ENCODE measurements at regions not wholly inside any gene's neighbourhood (a gene's known extent, or its start where the extent isn't known, plus 50 kb on each side); places are given as distances from the start of the nearest gene placed in this dataset.

- no peaks in the 10 kb centered on the region for H3K9me3 ChIP-seq (ENCODE audit: control insufficient read depth, low read length, poor library complexity, severe bottlenecking)
- no peaks in the 10 kb centered on the region for H3K27me3 Mint-ChIP-seq
- no peak overlapping the region for H3K4me3 Mint-ChIP-seq
- ATAC-seq = no peak
- no peaks in the 10 kb centered on the region for H3K36me3 Mint-ChIP-seq (ENCODE audit: low read depth)
- H3K4me1 Mint-ChIP-seq = no peaks in the 10 kb centered on the region
- DNase-seq = no peak
- no peak overlapping the region for H3K27ac Mint-ChIP-seq
Measured at GRCh38 chr10:44703241-44704155, 207.6 kb upstream of the TMEM72 start.

GRCh38 chr10:44704616-44705015 is 206.5 kb upstream of the TMEM72 start:
- H3K4me1 Mint-ChIP-seq = no peaks in the 10 kb centered on the region

GRCh38 chr10:44706745-44707144 is 204.4 kb upstream of the TMEM72 start:
- Mint-ChIP-seq H3K27ac (no peak overlapping the region), H3K27me3 (no peaks in the 10 kb centered on the region), H3K4me3 (no peak overlapping the region), H3K4me1 (no peaks in the 10 kb centered on the region), H3K36me3 (ENCODE audit: low read depth) (no peaks in the 10 kb centered on the region)
- DNase-seq (no peak), ATAC-seq (no peak)
- H3K9me3 ChIP-seq (ENCODE audit: control insufficient read depth, low read length, poor library complexity, severe bottlenecking) = no peaks in the 10 kb centered on the region

More at GRCh38 chr10:44704616-44705015, 206.5 kb upstream of the TMEM72 start:
- no peaks in the 10 kb centered on the region for H3K9me3 ChIP-seq (ENCODE audit: control insufficient read depth, low read length, poor library complexity, severe bottlenecking)
- H3K27ac Mint-ChIP-seq = no peak overlapping the region
- DNase-seq = no peak
- no peak for ATAC-seq
- no peak overlapping the region for H3K4me3 Mint-ChIP-seq
- H3K36me3 Mint-ChIP-seq (ENCODE audit: low read depth) = no peaks in the 10 kb centered on the region
- H3K27me3 Mint-ChIP-seq = no peaks in the 10 kb centered on the region

GRCh38 chr10:44713307-44713706 is 197.8 kb upstream of the TMEM72 start:
- Mint-ChIP-seq H3K36me3 (ENCODE audit: low read depth) (no peaks in the 10 kb centered on the region), H3K27ac (no peak overlapping the region), H3K4me1 (no peaks in the 10 kb centered on the region), H3K27me3 (no peaks in the 10 kb centered on the region), H3K4me3 (no peak overlapping the region)
- no peaks in the 10 kb centered on the region for H3K9me3 ChIP-seq (ENCODE audit: control insufficient read depth, low read length, poor library complexity, severe bottlenecking)
- no peak for ATAC-seq
- DNase-seq = no peak

GRCh38 chr10:44714451-44714850 is 196.7 kb upstream of the TMEM72 start:
- no peak for ATAC-seq
- no peak overlapping the region for H3K27ac Mint-ChIP-seq
- no peaks in the 10 kb centered on the region for H3K36me3 Mint-ChIP-seq (ENCODE audit: low read depth)
- H3K9me3 ChIP-seq (ENCODE audit: control insufficient read depth, low read length, poor library complexity, severe bottlenecking) = no peaks in the 10 kb centered on the region
- H3K4me3 Mint-ChIP-seq = no peak overlapping the region
- no peak for DNase-seq
- no peaks in the 10 kb centered on the region for H3K4me1 Mint-ChIP-seq
- no peaks in the 10 kb centered on the region for H3K27me3 Mint-ChIP-seq

- Mint-ChIP-seq H3K36me3 (ENCODE audit: low read depth) (no peaks in the 10 kb centered on the region), H3K27me3 (no peaks in the 10 kb centered on the region), H3K27ac (no peak overlapping the region), H3K4me3 (no peak overlapping the region), H3K4me1 (no peaks in the 10 kb centered on the region)
- ATAC-seq (no peak), DNase-seq (no peak)
- no peaks in the 10 kb centered on the region for H3K9me3 ChIP-seq (ENCODE audit: control insufficient read depth, low read length, poor library complexity, severe bottlenecking)
Measured at GRCh38 chr10:44715136-44715535, 196.0 kb upstream of the TMEM72 start.

GRCh38 chr10:44716470-44717015 is 194.6 kb upstream of the TMEM72 start:
- H3K4me1 Mint-ChIP-seq = no peaks in the 10 kb centered on the region
- no peaks in the 10 kb centered on the region for H3K36me3 Mint-ChIP-seq (ENCODE audit: low read depth)
- H3K27ac Mint-ChIP-seq = no peak overlapping the region
- no peaks in the 10 kb centered on the region for H3K27me3 Mint-ChIP-seq
- no peak for ATAC-seq
- no peak overlapping the region for H3K4me3 Mint-ChIP-seq
- no peaks in the 10 kb centered on the region for H3K9me3 ChIP-seq (ENCODE audit: control insufficient read depth, low read length, poor library complexity, severe bottlenecking)
- no peak for DNase-seq

- Mint-ChIP-seq H3K4me3 (no peak overlapping the region), H3K4me1 (no peaks in the 10 kb centered on the region), H3K27me3 (no peaks in the 10 kb centered on the region), H3K36me3 (ENCODE audit: low read depth) (no peaks in the 10 kb centered on the region), H3K27ac (no peak overlapping the region)
- no peaks in the 10 kb centered on the region for H3K9me3 ChIP-seq (ENCODE audit: control insufficient read depth, low read length, poor library complexity, severe bottlenecking)
- DNase-seq (no peak), ATAC-seq (no peak)
Measured at GRCh38 chr10:44723082-44723481, 188.1 kb upstream of the TMEM72 start.

GRCh38 chr10:44723619-44724325 is 187.4 kb upstream of the TMEM72 start:
- H3K36me3 Mint-ChIP-seq (ENCODE audit: low read depth) = no peaks in the 10 kb centered on the region
- no peaks in the 10 kb centered on the region for H3K27me3 Mint-ChIP-seq
- H3K9me3 ChIP-seq (ENCODE audit: control insufficient read depth, low read length, poor library complexity, severe bottlenecking) = no peaks in the 10 kb centered on the region
- no peak overlapping the region for H3K27ac Mint-ChIP-seq
- H3K4me3 Mint-ChIP-seq = no peak overlapping the region
- no peaks in the 10 kb centered on the region for H3K4me1 Mint-ChIP-seq
- DNase-seq (no peak), ATAC-seq (no peak)

GRCh38 chr10:44724415-44725174 is 186.5 kb upstream of the TMEM72 start:
- Mint-ChIP-seq H3K36me3 (ENCODE audit: low read depth) (no peaks in the 10 kb centered on the region), H3K27me3 (no peaks in the 10 kb centered on the region), H3K4me3 (no peak overlapping the region), H3K4me1 (no peaks in the 10 kb centered on the region), H3K27ac (no peak overlapping the region)
- DNase-seq (no peak), ATAC-seq (no peak)
- H3K9me3 ChIP-seq (ENCODE audit: control insufficient read depth, low read length, poor library complexity, severe bottlenecking) = no peaks in the 10 kb centered on the region

- Mint-ChIP-seq H3K36me3 (ENCODE audit: low read depth) (no peaks in the 10 kb centered on the region), H3K4me1 (no peaks in the 10 kb centered on the region), H3K4me3 (no peak overlapping the region), H3K27ac (no peak overlapping the region), H3K27me3 (no peaks in the 10 kb centered on the region)
- no peaks in the 10 kb centered on the region for H3K9me3 ChIP-seq (ENCODE audit: control insufficient read depth, low read length, poor library complexity, severe bottlenecking)
- DNase-seq (no peak), ATAC-seq (peak; percentile 28)
Measured at GRCh38 chr10:44725404-44725803, 185.7 kb upstream of the TMEM72 start.

GRCh38 chr10:44731283-44731682 is 179.9 kb upstream of the TMEM72 start:
- no peaks in the 10 kb centered on the region for H3K36me3 Mint-ChIP-seq (ENCODE audit: low read depth)
- H3K4me1 Mint-ChIP-seq = no peaks in the 10 kb centered on the region
- H3K9me3 ChIP-seq (ENCODE audit: control insufficient read depth, low read length, poor library complexity, severe bottlenecking) = no peaks in the 10 kb centered on the region
- H3K27me3 Mint-ChIP-seq = no peaks in the 10 kb centered on the region
- DNase-seq (no peak), ATAC-seq (no peak)
- no peak overlapping the region for H3K27ac Mint-ChIP-seq
- no peak overlapping the region for H3K4me3 Mint-ChIP-seq
